ENCODE measurements at regions not wholly inside any gene's neighbourhood (a gene's known extent, or its start where the extent isn't known, plus 50 kb on each side); places are given as distances from the start of the nearest gene placed in this dataset.
A peak's percentile ranks its signal among the peaks of the same experiment; 100 is the strongest.
"Not testable (repeated sequence)": the region's sequence is repeated elsewhere in the genome, so short reads cannot be mapped to it uniquely, and the experiment has no call there.

- DNase-seq = no peak
Observed at GRCh38 chr20:48528346-48528745, 299.5 kb downstream of the PREX1 start.

- no peak for DNase-seq
Observed at GRCh38 chr20:48527771-48528170, 300.0 kb downstream of the PREX1 start.

- DNase-seq = no peak
Observed at GRCh38 chr20:48526936-48527335, 300.9 kb downstream of the PREX1 start.

- no peak for DNase-seq
Observed at GRCh38 chr20:48525400-48525799, 302.4 kb downstream of the PREX1 start.

- no peak for DNase-seq
Observed at GRCh38 chr20:48524582-48524981, 303.2 kb downstream of the PREX1 start.

- DNase-seq = peak; percentile 65
Observed at GRCh38 chr20:48523191-48523995, 304.4 kb downstream of the PREX1 start.

GRCh38 chr20:48521121-48521520 is 306.7 kb downstream of the PREX1 start:
- no peak for DNase-seq

GRCh38 chr20:48516196-48516595 is 311.6 kb downstream of the PREX1 start:
- DNase-seq = peak; percentile 33

- not testable (repeated sequence) for DNase-seq
Observed at GRCh38 chr20:48514577-48514976, 313.2 kb downstream of the PREX1 start.

- not testable (repeated sequence) for DNase-seq
Observed at GRCh38 chr20:48512539-48512938, 315.3 kb downstream of the PREX1 start.

- not testable (repeated sequence) for DNase-seq
Observed at GRCh38 chr20:48505066-48505465, 322.7 kb downstream of the PREX1 start.

GRCh38 chr20:48503166-48503815 is 324.5 kb downstream of the PREX1 start:
- DNase-seq = no peak

- DNase-seq = no peak
Observed at GRCh38 chr20:48502758-48503157, 325.0 kb downstream of the PREX1 start.

GRCh38 chr20:48502016-48502415 is 325.8 kb downstream of the PREX1 start:
- DNase-seq = no peak

- not testable (repeated sequence) for DNase-seq
Observed at GRCh38 chr20:48500900-48501299, 326.9 kb downstream of the PREX1 start.

- not testable (repeated sequence) for DNase-seq
Observed at GRCh38 chr20:48498939-48499338, 328.9 kb downstream of the PREX1 start.

- not testable (repeated sequence) for DNase-seq
Observed at GRCh38 chr20:48498125-48498524, 329.7 kb downstream of the PREX1 start.

GRCh38 chr20:48493966-48494365 is 333.8 kb downstream of the PREX1 start:
- no peak for DNase-seq

GRCh38 chr20:48493331-48493730 is 334.5 kb downstream of the PREX1 start:
- not testable (repeated sequence) for DNase-seq

GRCh38 chr20:48492715-48493070 is 335.1 kb downstream of the PREX1 start:
- DNase-seq = no peak

- no peak for DNase-seq
Observed at GRCh38 chr20:48492015-48492714, 335.6 kb downstream of the PREX1 start.

GRCh38 chr20:48490961-48491831 is 336.6 kb downstream of the PREX1 start:
- DNase-seq = no peak

- not testable (repeated sequence) for DNase-seq
Observed at GRCh38 chr20:48490341-48490740, 337.5 kb downstream of the PREX1 start.
